ENCODE measurements at regions not wholly inside any gene's neighbourhood (a gene's known extent, or its start where the extent isn't known, plus 50 kb on each side); places are given as distances from the start of the nearest gene placed in this dataset.

DNA sequence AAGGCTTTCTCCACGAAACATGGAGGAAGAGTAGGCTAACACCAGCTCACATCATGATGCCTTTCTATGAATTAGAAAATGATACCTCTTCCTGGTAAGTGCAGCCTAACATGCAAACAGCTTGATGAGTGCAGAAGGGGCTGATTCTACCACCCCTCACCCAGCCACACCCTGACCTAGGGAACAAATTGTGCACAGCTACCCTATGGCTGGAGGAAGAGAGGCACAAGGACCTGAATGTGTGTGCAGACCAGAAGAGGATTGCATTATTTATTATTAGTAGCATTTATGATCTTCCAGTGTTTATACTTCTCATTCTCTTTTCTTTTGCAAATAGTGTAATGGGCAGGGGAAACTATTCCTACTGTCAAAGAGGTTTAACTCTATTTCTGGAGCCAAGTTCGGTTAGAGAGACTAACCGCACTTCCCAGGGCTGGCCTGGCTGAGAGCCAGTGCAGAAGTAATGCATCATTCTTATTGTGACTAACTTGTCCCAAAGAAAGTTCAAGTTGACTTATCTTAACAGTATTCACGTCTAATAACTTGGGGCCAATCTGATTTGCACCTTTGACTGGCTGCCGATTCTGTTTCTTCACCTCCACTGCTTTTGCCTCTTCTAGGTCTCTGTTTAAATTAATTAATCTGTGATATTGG lies 237.5 kb downstream of the CD83 start:
- ATAC-seq (ENCODE audit: insufficient read depth, low FRiP score): no peak
- H3K4me3 ChIP-seq: no peak overlapping the region
- TF ChIP-seq, protein P1, sequence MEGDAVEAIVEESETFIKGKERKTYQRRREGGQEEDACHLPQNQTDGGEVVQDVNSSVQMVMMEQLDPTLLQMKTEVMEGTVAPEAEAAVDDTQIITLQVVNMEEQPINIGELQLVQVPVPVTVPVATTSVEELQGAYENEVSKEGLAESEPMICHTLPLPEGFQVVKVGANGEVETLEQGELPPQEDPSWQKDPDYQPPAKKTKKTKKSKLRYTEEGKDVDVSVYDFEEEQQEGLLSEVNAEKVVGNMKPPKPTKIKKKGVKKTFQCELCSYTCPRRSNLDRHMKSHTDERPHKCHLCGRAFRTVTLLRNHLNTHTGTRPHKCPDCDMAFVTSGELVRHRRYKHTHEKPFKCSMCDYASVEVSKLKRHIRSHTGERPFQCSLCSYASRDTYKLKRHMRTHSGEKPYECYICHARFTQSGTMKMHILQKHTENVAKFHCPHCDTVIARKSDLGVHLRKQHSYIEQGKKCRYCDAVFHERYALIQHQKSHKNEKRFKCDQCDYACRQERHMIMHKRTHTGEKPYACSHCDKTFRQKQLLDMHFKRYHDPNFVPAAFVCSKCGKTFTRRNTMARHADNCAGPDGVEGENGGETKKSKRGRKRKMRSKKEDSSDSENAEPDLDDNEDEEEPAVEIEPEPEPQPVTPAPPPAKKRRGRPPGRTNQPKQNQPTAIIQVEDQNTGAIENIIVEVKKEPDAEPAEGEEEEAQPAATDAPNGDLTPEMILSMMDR (IDR thresholded peaks at IDR 0.05; ENCODE audit: control extremely low read depth, extremely low read depth): no peak
- no peaks in the 10 kb centered on the region for H3K27me3 ChIP-seq (ENCODE audit: control insufficient read depth in 3 of 3, insufficient read depth in 3 of 3, low read length in 2 of 3)
- DNase-seq: peak; percentile 48 to 78 (median 57)
- WGBS, 2 donors: 15 to 24% methylated on average over 5 of the region's 5 CpGs
- H3K9ac ChIP-seq (ENCODE audit: insufficient read depth in 1 of 2, low read length in 2 of 2): no peak overlapping the region
- H3K36me3 ChIP-seq (ENCODE audit: control insufficient read depth in 4 of 4, insufficient read depth in 4 of 4, low read length in 4 of 4): no peaks in the 10 kb centered on the region
- peaks cover 0 to 7% (median 0%) of the 10 kb centered on the region in 5 donors for H3K4me1 ChIP-seq (ENCODE audit: control insufficient read depth in 5 of 5, insufficient read depth in 5 of 5, low read length in 5 of 5)
- peaks cover 0 to 3% (median 0%) of the 10 kb centered on the region in 4 donors for H3K9me3 ChIP-seq (ENCODE audit: control insufficient read depth in 4 of 4, insufficient read depth in 3 of 4, low read length in 3 of 4)
- H3K27ac ChIP-seq (ENCODE audit: low read depth in 1 of 2, low read length in 1 of 2): no peak overlapping the region

- DNase-seq (no peak), ATAC-seq (ENCODE audit: insufficient read depth, low FRiP score) (no peak)
- 95 to 97% methylated on average over 5 of the region's 5 CpGs for WGBS, 2 donors
- Histone ChIP-seq H3K36me3 (ENCODE audit: control insufficient read depth in 4 of 4, insufficient read depth in 4 of 4, low read length in 4 of 4) (no peaks in the 10 kb centered on the region), H3K27me3 (ENCODE audit: control insufficient read depth in 3 of 3, insufficient read depth in 3 of 3, low read length in 2 of 3) (no peaks in the 10 kb centered on the region), H3K27ac (ENCODE audit: low read depth in 1 of 2, low read length in 1 of 2) (no peak overlapping the region), H3K9ac (ENCODE audit: insufficient read depth in 1 of 2, low read length in 2 of 2) (no peak overlapping the region), H3K4me1 (ENCODE audit: control insufficient read depth in 5 of 5, insufficient read depth in 5 of 5, low read length in 5 of 5) (peaks cover 0 to 19% (median 5%) of the 10 kb centered on the region in 5 donors), H3K9me3 (ENCODE audit: control insufficient read depth in 4 of 4, insufficient read depth in 3 of 4, low read length in 3 of 4) (no peaks in the 10 kb centered on the region), H3K4me3 (no peak overlapping the region)
- TF ChIP-seq, protein P1 (IDR thresholded peaks at IDR 0.05; ENCODE audit: control extremely low read depth, extremely low read depth): no peak
Observed at GRCh38 chr6:14359438-14359837, 241.9 kb downstream of the CD83 start.

- H3K27ac ChIP-seq (ENCODE audit: low read depth in 1 of 2, low read length in 1 of 2): peak overlapping the region in 1 of 2 donors; percentile 79
- TF ChIP-seq, protein P1 (IDR thresholded peaks at IDR 0.05; ENCODE audit: control extremely low read depth, extremely low read depth): no peak
Observed at GRCh38 chr6:14360565-14360964, 243.0 kb downstream of the CD83 start.

DNA sequence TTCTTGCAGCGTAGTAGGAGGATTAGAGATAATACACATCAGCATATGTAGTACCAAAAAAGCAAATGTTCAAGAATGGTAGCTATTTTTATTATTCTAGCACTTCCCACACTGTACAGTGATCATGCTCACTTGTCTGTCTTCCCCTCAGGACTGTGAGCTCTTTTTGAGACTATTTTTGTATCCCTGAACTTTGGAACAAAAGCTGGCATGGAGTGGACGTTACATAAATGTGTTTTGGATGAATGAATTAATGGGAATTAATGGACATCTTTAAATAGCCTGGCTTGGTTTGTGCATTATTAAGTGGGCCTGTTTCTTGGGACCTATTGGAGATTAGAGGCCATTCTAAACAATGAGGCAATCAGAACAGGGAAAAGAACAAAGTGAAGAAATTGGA lies 243.7 kb downstream of the CD83 start:
- ATAC-seq (ENCODE audit: insufficient read depth, low FRiP score): no peak
- Histone ChIP-seq H3K9ac (ENCODE audit: insufficient read depth in 1 of 2, low read length in 2 of 2) (no peak overlapping the region), H3K4me3 (no peak overlapping the region), H3K9me3 (ENCODE audit: control insufficient read depth in 4 of 4, insufficient read depth in 3 of 4, low read length in 3 of 4) (no peaks in the 10 kb centered on the region), H3K4me1 (ENCODE audit: control insufficient read depth in 5 of 5, insufficient read depth in 5 of 5, low read length in 5 of 5) (peaks cover 0 to 19% (median 0%) of the 10 kb centered on the region in 5 donors), H3K36me3 (ENCODE audit: control insufficient read depth in 4 of 4, insufficient read depth in 4 of 4, low read length in 4 of 4) (no peaks in the 10 kb centered on the region), H3K27me3 (ENCODE audit: control insufficient read depth in 3 of 3, insufficient read depth in 3 of 3, low read length in 2 of 3) (no peaks in the 10 kb centered on the region), H3K27ac (ENCODE audit: low read depth in 1 of 2, low read length in 1 of 2) (peak overlapping the region in 1 of 2 donors; percentile 79)
- WGBS, 2 donors: 84 to 88% methylated on average over 2 of the region's 2 CpGs
- DNase-seq: no peak
- TF ChIP-seq, protein P1 (IDR thresholded peaks at IDR 0.05; ENCODE audit: control extremely low read depth, extremely low read depth): no peak

More at GRCh38 chr6:14360565-14360964, 243.0 kb downstream of the CD83 start:
- ATAC-seq (ENCODE audit: insufficient read depth, low FRiP score): no peak
- Histone ChIP-seq H3K4me3 (no peak overlapping the region), H3K4me1 (ENCODE audit: control insufficient read depth in 5 of 5, insufficient read depth in 5 of 5, low read length in 5 of 5) (peaks cover 0 to 19% (median 0%) of the 10 kb centered on the region in 5 donors), H3K36me3 (ENCODE audit: control insufficient read depth in 4 of 4, insufficient read depth in 4 of 4, low read length in 4 of 4) (no peaks in the 10 kb centered on the region), H3K9ac (ENCODE audit: insufficient read depth in 1 of 2, low read length in 2 of 2) (no peak overlapping the region), H3K9me3 (ENCODE audit: control insufficient read depth in 4 of 4, insufficient read depth in 3 of 4, low read length in 3 of 4) (no peaks in the 10 kb centered on the region), H3K27me3 (ENCODE audit: control insufficient read depth in 3 of 3, insufficient read depth in 3 of 3, low read length in 2 of 3) (no peaks in the 10 kb centered on the region)
- WGBS, 2 donors: 96 to 98% methylated on average over 7 of the region's 7 CpGs
- DNase-seq: no peak
